HG02884 (cell line): ENCODE measurements at regions not wholly inside any gene's neighbourhood (a gene's known extent, or its start where the extent isn't known, plus 50 kb on each side); places are given as distances from the start of the nearest gene placed in this dataset.
"Not testable (repeated sequence)": the region's sequence is repeated elsewhere in the genome, so short reads cannot be mapped to it uniquely, and the experiment has no call there.

ENCODE experiments used
- ATAC-seq: cut with Tn5 transposase; IDR thresholded peaks from one replicate; pipeline ENCODE4 v1.9.1; 2021; ENCODE audit warnings: mild to moderate bottlenecking, moderate library complexity; ENCODE audit not compliant: unreplicated experiment

- no peak for ATAC-seq
Measured at GRCh38 chr2:106339609-106340008, 128.6 kb downstream of the RGPD3 start.

GRCh38 chr2:106339132-106339531, 129.1 kb downstream of the RGPD3 start:
- ATAC-seq = no peak

GRCh38 chr2:106338043-106338442, 130.2 kb downstream of the RGPD3 start:
- ATAC-seq = no peak

DNA sequence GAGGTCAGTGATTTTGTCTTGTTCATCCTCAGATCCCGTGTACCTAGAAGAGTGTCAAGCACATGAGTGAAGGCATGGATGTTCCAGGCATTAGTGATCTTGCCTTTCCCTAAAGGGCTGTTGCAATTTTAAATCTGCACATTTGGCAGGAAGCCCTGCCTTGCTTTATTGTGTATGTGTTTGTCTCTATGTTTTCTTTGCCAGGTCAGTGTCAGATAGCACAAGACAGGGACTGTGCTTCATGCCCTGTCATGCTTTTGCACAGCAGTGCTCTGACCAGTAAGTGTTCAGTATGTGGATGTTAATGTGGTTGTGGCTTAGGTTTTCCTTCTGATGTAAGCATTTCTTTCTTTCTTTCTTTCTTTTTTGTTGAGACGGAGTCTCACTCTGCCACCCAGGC, 131.5 kb downstream of the RGPD3 start:
- no peak for ATAC-seq

DNA sequence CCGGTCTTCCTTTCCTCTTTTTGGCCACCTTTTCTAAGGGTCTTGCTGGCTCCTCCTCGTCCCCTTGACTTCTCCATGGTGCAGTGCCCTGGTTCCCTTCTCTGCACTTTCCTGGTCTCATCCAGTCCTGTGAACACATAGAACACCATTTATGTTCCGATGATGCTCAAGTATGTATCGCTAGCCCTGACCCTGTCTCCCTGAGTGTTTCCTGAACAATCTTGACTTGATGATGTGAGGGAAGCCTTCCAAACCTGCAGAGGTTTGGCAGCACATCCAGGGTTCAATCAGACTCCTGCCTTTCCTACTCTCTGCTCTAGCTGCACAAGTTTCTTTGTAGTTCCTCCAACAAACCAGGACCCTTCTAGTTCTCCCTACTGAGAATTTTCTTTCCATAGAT, 132.1 kb downstream of the RGPD3 start:
- ATAC-seq = no peak

DNA sequence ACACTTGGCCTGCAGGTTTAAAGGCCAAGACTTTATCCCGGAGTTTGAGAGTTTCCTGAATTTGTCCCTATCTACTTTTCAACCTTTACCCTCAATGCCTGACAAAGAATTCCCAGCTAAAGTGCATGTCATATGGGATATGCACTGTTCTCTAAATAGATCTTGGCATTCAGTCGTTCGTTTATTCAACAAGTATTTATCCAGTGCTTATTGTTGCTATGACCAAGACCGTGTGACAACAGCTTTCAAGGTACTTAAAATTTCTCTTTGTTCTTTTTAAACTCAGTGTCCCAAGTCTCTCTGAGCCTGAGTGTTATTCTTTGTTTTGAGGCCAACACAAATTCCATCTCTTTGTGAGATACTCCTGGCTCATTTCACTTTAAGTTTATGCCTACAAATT, 133.4 kb downstream of the RGPD3 start:
- ATAC-seq = no peak

DNA sequence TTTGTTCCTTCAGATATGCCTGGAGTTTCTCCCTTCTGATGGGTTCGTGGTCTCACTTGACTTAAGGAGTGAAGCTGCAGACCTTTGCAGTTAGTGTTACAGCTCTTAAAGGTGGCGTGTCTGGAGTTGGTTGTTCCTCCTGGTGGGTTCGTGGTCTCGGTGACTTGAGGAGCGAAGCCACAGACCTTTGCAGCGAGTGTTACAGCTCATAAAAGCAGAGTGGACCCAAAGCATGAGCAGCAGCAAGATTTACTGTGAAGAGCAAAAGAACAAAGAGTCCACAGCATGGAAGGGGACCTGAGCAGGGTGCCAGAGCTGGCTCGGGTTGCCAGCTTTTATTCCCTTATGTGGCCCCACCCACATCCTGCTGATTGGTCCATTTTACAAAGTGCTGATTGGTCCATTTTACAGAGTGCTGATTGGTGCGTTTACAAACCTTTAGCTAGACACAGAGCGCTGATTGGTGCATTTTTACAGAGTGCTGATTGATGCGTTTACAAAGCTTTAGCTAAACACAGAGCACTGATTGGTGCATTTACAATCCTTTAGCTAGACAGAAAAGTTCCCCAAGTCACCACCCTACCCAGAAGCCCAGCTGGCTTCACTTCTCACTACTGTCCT, 134.8 kb downstream of the RGPD3 start:
- ATAC-seq = not testable (repeated sequence)

DNA sequence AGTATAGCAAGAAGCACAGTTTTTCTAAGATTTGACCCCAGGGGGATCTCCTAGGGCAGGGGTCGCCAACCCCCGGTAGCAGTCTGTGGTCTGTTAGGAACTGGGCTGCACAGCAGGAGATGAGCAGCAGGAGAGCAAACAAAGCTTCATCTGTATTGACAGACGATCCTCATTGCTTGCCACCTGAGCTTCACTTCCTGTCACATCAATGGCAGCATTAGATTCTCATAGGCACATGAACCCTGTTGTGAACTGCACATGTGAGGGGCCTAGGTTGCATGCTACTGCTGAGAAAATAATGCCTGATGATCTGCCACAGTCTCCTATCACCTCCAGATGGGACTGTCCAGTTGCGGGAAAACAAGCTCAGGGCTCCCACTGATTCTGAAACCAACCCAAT, 136.2 kb downstream of the RGPD3 start:
- no peak for ATAC-seq

GRCh38 chr2:106330384-106331261, 136.5 kb upstream of the UXS1 start:
- not testable (repeated sequence) for ATAC-seq

DNA sequence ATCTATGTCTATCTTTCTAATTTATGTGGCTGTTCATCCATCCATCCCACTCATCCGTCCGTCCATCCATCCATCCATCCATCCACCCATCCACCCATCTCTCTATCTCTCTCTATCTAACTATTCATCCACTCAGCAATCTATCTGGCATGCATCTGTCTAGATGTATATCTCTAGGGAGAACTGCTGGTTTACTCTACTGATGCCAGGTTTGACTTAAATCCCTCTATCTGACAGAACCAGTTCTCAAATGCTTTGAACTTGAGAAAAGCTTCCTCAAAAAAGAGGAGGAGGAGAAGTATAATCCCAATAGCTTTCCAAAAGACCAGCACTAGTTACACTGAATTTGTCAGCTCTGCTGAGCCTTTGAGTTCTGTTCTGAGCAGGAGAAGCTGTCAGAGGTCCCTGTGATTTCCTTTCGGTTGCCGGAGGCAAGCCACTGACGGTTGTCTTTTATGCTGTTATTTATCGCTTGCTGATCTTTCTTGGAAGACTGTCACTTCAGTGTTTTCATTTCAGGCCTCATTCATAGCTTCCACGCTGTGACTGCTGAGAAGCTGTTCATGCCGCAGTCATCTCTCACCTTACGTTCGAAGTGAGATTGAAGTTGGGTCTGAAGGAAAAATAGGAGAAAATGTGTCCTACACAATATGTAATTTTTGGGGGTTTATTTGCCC, 129.4 kb upstream of the UXS1 start:
- ATAC-seq = no peak

DNA sequence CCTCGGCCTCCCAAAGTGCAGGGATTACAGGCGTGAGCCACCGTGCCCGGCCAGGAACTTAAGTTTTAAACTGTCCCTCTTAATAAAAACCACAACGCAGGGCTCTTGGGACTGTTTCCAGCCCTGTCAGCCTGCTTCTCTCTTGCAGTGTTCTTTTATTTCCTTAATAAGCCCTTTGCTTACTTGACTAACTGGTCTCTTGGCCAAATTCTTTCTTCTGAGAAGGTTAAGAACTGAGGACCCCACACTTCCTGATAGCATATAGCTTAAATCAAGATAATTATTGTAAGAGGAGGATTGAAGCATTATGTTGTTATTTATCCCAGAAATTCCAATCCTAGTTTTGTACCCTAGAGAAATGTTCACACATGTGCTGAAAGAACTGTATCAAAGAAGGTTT, 128.2 kb upstream of the UXS1 start:
- no peak for ATAC-seq

DNA sequence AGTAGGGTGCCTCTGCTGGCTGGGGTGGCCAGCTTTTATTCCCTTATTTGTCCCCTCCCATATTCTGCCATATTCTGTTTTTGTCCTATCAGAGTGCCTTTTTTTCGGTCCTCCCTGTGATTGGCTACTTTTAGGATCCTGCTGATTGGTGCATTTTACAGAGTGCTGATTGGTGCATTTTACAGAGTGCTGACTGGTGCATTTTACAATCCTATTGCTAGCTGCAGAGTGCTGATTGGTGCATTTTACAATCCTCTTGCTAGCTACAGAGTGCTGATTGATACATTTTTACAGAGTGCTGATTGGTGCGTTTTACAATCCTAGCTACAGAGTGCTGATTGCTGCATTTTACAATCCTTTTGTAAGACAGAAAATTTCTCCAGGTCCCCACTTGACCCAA, 126.3 kb upstream of the UXS1 start:
- ATAC-seq = not testable (repeated sequence)

DNA sequence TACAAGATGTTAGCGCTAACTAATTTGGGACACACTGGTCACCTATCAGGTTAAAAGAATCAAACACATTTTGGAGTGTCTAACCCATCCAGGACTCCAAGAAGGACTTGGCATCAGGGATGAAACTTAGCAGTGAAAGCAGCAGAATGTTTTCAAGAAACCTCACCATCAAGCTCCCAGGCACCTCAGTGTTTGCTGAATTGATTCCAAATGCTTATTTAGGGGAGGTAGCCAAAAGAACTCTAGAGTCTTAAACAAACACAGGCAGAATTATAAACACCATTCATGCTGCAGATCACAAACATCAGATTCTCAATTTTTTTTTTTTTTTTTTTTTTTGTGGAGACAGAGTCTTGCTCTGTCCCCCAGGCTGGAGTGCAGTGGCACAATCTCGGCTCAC, 122.8 kb upstream of the UXS1 start:
- ATAC-seq = no peak

DNA sequence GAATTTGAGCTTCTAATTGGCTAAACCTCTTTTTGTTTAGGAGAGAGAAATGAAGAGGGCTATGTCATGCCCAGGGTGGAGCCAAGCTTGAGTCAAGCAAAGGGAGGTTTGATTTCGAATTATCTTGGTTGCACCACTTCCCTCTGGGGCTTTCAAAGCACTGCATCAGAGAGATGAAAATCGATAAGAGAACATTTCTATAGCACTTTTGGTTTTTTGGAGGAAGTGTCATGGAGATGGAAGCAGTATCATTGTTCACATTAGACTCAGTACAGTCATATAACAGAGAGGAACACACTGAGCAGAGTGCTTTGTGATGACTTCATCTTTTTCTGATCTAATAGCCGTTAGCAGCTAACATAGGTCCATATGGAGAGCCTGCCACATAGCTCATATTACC, 120.3 kb upstream of the UXS1 start:
- ATAC-seq = no peak

GRCh38 chr2:106311041-106311370, 116.9 kb upstream of the UXS1 start:
- ATAC-seq = no peak

DNA sequence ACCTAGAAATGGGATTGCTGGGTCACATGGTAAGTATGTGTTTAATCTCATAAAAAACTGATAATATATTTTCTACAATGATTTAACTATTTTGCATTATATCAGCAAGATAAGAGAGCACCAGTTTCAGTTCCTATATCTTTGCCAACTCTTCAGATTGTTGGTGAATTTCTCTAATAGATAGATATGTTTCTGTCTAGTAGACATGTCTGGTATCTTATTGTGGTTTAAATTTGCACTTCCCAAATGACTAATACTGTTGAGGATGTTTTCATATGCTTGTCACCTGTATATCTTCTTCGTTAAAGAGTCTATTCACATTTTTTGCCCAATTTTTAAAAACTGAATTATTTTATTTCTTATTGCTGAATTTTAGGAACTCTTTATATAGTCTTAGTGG, 113.8 kb upstream of the UXS1 start:
- ATAC-seq = no peak

- ATAC-seq = no peak
Measured at GRCh38 chr2:106306387-106306786, 112.3 kb upstream of the UXS1 start.

GRCh38 chr2:106304612-106305184, 110.6 kb upstream of the UXS1 start:
- ATAC-seq = no peak

DNA sequence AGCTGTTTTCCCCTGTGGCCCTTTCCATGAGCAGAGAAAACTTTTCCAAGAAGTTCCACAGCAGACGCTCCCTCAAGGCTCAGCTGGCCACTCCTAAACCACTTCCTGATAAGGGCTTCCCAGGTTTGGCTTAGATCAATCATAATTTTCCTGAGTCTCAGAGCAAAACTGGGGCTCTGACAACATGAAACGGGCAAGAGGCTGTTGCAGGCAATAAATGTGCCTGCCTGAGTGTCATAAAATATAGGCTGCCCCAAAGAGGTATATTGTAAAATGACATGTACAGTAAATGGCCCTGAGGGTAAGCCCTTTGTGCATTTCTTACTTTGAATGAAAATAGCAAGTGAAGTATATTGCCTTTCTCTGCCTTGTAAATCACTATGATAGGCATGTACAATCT, 105.6 kb upstream of the UXS1 start:
- ATAC-seq = no peak

- ATAC-seq = no peak
Measured at GRCh38 chr2:106296182-106296815, 102.2 kb upstream of the UXS1 start.

GRCh38 chr2:106294182-106294581, 100.1 kb upstream of the UXS1 start:
- ATAC-seq = no peak
